HG02763 (cell line): ENCODE measurements at regions not wholly inside any gene's neighbourhood (a gene's known extent, or its start where the extent isn't known, plus 50 kb on each side); places are given as distances from the start of the nearest gene placed in this dataset.

ENCODE experiments used
- ATAC-seq: cut with Tn5 transposase; IDR thresholded peaks from one replicate; pipeline ENCODE4 v1.9.1; 2021; ENCODE audit warnings: mild to moderate bottlenecking, moderate library complexity; ENCODE audit not compliant: unreplicated experiment

- no peak for ATAC-seq
Measured at GRCh38 chr15:26477044-26477443, 295.8 kb downstream of the GABRB3 start.

GRCh38 chr15:26475554-26475953 lies 297.3 kb downstream of the GABRB3 start:
- ATAC-seq = no peak

GRCh38 chr15:26472661-26473060 lies 300.2 kb downstream of the GABRB3 start:
- no peak for ATAC-seq

GRCh38 chr15:26461847-26462608 lies 310.8 kb downstream of the GABRB3 start:
- ATAC-seq = no peak

GRCh38 chr15:26460165-26460564 lies 312.7 kb downstream of the GABRB3 start:
- no peak for ATAC-seq

- no peak for ATAC-seq
Measured at GRCh38 chr15:26455828-26456227, 317.0 kb downstream of the GABRB3 start.

- ATAC-seq = no peak
Measured at GRCh38 chr15:26453914-26454313, 319.0 kb downstream of the GABRB3 start.

GRCh38 chr15:26451995-26452394 lies 320.9 kb downstream of the GABRB3 start:
- no peak for ATAC-seq

- no peak for ATAC-seq
Measured at GRCh38 chr15:26449291-26449690, 323.6 kb downstream of the GABRB3 start.

- ATAC-seq = no peak
Measured at GRCh38 chr15:26443321-26443720, 329.5 kb downstream of the GABRB3 start.

- no peak for ATAC-seq
Measured at GRCh38 chr15:26442680-26443079, 330.2 kb downstream of the GABRB3 start.

GRCh38 chr15:26439681-26440080 lies 333.2 kb downstream of the GABRB3 start:
- ATAC-seq = no peak

- ATAC-seq = no peak
Measured at GRCh38 chr15:26438718-26439117, 334.1 kb downstream of the GABRB3 start.

GRCh38 chr15:26438316-26438715 lies 334.6 kb downstream of the GABRB3 start:
- no peak for ATAC-seq

- no peak for ATAC-seq
Measured at GRCh38 chr15:26433818-26434217, 339.0 kb downstream of the GABRB3 start.

GRCh38 chr15:26433060-26433459 lies 339.8 kb downstream of the GABRB3 start:
- ATAC-seq = no peak

- ATAC-seq = no peak
Measured at GRCh38 chr15:26421065-26421464, 351.8 kb downstream of the GABRB3 start.

- ATAC-seq = no peak
Measured at GRCh38 chr15:26395624-26396023, 377.2 kb downstream of the GABRB3 start.

GRCh38 chr15:26394801-26395200 lies 378.1 kb downstream of the GABRB3 start:
- ATAC-seq = no peak

GRCh38 chr15:26392956-26393355 lies 379.9 kb downstream of the GABRB3 start:
- ATAC-seq = no peak

GRCh38 chr15:26391567-26392194 lies 381.2 kb downstream of the GABRB3 start:
- no peak for ATAC-seq

- no peak for ATAC-seq
Measured at GRCh38 chr15:26382444-26383072, 390.3 kb downstream of the GABRB3 start.
